BLaER1 treated with 17β-estradiol and CSF1 and Interleukin-3, amounts not matched to agents 10 nM and 100 nM (cell line): ENCODE measurements at regions not wholly inside any gene's neighbourhood (a gene's known extent, or its start where the extent isn't known, plus 50 kb on each side); places are given as distances from the start of the nearest gene placed in this dataset.
"Not testable (repeated sequence)": the region's sequence is repeated elsewhere in the genome, so short reads cannot be mapped to it uniquely, and the experiment has no call there.

Experiments
- H3K27ac ChIP-seq, 11 experiments: shearing (Covaris generic); formaldehyde crosslinking; 2 replicates each; pipeline ENCODE4 v1.8.1; 2022
- H3K27me3 ChIP-seq, 11 experiments: shearing (Covaris generic); formaldehyde crosslinking; 2 replicates each; pipeline ENCODE4 v1.8.1; 2022
- H3K36me3 ChIP-seq, 11 experiments: shearing (Covaris generic); formaldehyde crosslinking; 2 replicates each; pipeline ENCODE4 v1.8.1; 2022
- H3K4me1 ChIP-seq, 10 experiments: shearing (Covaris generic); formaldehyde crosslinking; 2 replicates each; pipeline ENCODE4 v1.8.1; 2022
- H3K4me2 ChIP-seq, 11 experiments: shearing (Covaris generic); formaldehyde crosslinking; 2 replicates each; pipeline ENCODE4 v1.8.1; 2022
- H3K4me3 ChIP-seq, 10 experiments: shearing (Covaris generic); formaldehyde crosslinking; 2 replicates each; pipeline ENCODE4 v1.8.1; 2022
- H3K9ac ChIP-seq, 11 experiments: shearing (Covaris generic); formaldehyde crosslinking; 2 replicates each; pipeline ENCODE4 v1.8.1; 2022
- H3K9me3 ChIP-seq, 11 experiments: shearing (Covaris generic); formaldehyde crosslinking; replicated peaks in 1 of 11; 2 replicates each; pipeline ENCODE4 v1.8.1; 2022
- H4K20me1 ChIP-seq, 11 experiments: shearing (Covaris generic); formaldehyde crosslinking; 2 replicates each; pipeline ENCODE4 v1.8.1; 2022
- Cebpa-rat ChIP-seq, 11 experiments: shearing (Covaris generic); IDR thresholded peaks; 2 replicates each; pipeline ENCODE4 v1.8.1; 2022

DNA sequence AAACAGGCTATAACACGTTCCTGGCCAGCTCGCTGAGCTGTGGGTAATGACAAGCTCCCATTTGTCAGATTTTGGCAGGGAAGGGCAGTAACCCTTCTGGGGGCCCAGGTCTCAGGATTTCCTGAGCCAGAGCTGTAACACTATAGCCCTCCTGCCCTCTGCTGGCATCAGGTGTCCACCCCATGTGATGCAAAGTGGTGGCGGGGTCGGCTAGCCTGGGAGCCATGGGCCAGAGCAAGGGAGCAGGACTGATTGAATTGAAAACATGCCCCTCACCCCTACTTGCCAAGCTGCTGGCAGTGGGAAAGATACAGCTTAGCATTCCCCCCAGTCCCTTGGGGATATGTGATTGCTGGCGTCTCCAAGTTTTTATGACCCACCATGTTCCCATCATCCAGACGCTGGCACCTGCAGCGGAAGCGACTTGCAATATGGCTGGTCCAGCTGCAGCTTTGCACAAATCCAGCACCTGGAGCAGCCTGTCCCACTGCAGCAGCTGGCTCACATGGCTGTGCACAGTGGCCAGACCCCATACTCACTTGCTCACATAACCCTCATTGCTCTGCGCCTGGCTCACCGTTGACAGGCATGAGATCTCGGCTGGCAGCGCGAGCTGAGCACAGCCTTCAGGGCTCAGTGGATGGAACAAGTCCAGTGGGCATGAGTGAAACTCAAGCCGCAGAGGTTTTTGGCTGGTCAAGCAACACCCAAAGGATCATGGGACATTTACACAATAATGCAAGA lies 1147.8 kb downstream of the JRKL start:
- Histone ChIP-seq H3K36me3 (no peaks in the 10 kb centered on the region), H3K4me3 (no peak overlapping the region), H3K27ac (no peak overlapping the region), H3K9ac (no peak overlapping the region), H3K4me1 (no peaks in the 10 kb centered on the region), H4K20me1 (no peaks in the 10 kb centered on the region), H3K27me3 (no peaks in the 10 kb centered on the region), H3K9me3 (peaks cover 0 to 11% (median 6%) of the 10 kb centered on the region in 11 experiments; a peak in 7 of 22 replicates), H3K4me2 (no peak overlapping the region)
- no peak for TF ChIP-seq Cebpa-rat (IDR thresholded peaks at IDR 0.05)

DNA sequence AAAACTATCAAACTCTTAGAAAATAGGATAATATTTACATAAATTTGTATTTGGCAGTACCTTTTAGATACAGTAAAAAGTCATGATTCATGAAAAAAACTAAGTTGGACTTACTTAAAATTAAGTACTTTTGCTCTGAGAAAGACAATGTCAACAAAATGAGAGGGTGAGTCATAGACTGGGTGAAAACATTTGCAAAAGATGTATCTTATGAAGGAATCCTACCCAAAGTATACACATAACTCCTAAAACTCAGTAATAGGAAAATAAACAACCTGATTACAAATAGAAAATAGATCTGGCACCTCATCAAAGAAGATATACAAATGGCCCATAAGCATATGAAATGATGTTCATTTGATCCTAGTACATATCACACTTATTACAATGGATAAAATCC lies 1154.6 kb downstream of the JRKL start:
- Histone ChIP-seq H3K27me3 (no peaks in the 10 kb centered on the region), H3K27ac (no peak overlapping the region), H3K9ac (no peak overlapping the region), H3K4me1 (no peaks in the 10 kb centered on the region), H3K36me3 (no peaks in the 10 kb centered on the region), H3K4me3 (no peak overlapping the region), H3K4me2 (no peak overlapping the region), H3K9me3 (no peaks in the 10 kb centered on the region), H4K20me1 (no peaks in the 10 kb centered on the region)
- no peak for TF ChIP-seq Cebpa-rat (IDR thresholded peaks at IDR 0.05)

DNA sequence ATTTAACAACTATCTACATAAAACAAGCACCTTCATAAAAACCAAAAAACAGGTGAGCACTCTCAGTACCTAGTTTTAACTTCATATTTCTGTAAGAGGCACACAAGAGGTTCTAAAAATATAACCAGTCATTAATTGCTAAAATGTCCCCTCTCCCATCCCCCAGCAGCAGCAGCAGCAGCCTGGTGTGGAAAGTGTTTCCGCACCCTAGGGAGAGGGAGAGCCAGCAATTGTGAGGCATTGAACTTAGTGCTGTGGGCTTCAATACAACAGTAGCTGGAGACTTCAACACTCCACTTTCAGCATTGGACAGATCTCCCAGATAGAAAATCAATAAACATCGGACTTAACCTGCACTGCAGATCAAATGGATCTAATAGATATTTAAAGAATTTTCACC lies 1158.5 kb downstream of the JRKL start:
- no peak overlapping the region for H3K9ac ChIP-seq
- no peaks in the 10 kb centered on the region for H3K36me3 ChIP-seq
- no peaks in the 10 kb centered on the region for H3K4me1 ChIP-seq
- H3K9me3 ChIP-seq: no peaks in the 10 kb centered on the region
- no peak overlapping the region for H3K27ac ChIP-seq
- H4K20me1 ChIP-seq: no peaks in the 10 kb centered on the region
- TF ChIP-seq Cebpa-rat (IDR thresholded peaks at IDR 0.05): no peak
- no peak overlapping the region for H3K4me2 ChIP-seq
- no peaks in the 10 kb centered on the region for H3K27me3 ChIP-seq
- H3K4me3 ChIP-seq: no peak overlapping the region

DNA sequence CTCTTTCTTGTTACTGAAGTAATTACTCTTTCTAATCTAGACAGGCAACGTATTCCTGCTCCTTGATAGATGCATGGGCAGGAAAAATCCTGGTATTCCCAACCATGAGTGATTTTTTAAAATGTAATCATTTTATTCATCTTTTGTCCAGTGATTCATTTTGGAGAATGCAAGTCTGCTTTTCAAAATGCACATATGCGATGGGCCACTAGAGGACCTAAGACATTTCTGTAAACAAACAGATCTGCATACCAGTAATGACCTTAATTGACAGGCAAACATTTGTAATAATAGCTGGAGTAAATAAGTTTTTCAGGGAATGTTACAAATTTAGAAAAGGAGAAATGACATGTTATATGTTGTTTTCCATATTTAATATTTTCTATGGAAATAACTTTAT lies 1167.6 kb downstream of the JRKL start:
- no peaks in the 10 kb centered on the region for H4K20me1 ChIP-seq
- no peaks in the 10 kb centered on the region for H3K9me3 ChIP-seq
- no peak overlapping the region for H3K9ac ChIP-seq
- H3K27me3 ChIP-seq: no peaks in the 10 kb centered on the region
- TF ChIP-seq Cebpa-rat (IDR thresholded peaks at IDR 0.05): no peak
- H3K4me3 ChIP-seq: no peak overlapping the region
- H3K36me3 ChIP-seq: no peaks in the 10 kb centered on the region
- H3K27ac ChIP-seq: no peak overlapping the region
- no peak overlapping the region for H3K4me2 ChIP-seq
- no peaks in the 10 kb centered on the region for H3K4me1 ChIP-seq

DNA sequence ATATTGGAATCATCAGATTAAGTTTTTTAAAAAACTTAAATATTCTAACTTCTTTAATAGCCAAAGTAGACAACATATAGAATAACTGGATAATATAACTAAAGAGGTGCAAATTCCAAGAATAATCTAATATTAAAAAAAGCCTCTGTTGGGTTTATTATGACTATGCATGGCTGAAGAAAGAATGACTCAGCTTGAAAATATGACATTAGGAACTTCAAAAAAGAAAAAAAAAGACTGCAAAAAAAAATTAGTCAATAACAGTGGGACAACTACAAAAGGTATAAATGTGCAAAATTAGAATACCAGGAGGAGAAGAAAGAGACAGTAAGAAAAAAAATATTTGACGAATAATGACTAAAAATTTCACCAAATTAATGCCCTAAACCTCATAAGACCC lies 1178.0 kb downstream of the JRKL start:
- H3K9me3 ChIP-seq: peaks cover 0 to 21% (median 11%) of the 10 kb centered on the region in 11 experiments; a peak in 13 of 22 replicates
- no peaks in the 10 kb centered on the region for H3K27me3 ChIP-seq
- H4K20me1 ChIP-seq: no peaks in the 10 kb centered on the region
- no peak for TF ChIP-seq Cebpa-rat (IDR thresholded peaks at IDR 0.05)
- H3K36me3 ChIP-seq: no peaks in the 10 kb centered on the region
- H3K27ac ChIP-seq: no peak overlapping the region
- H3K4me2 ChIP-seq: no peak overlapping the region
- H3K4me3 ChIP-seq: no peak overlapping the region
- H3K4me1 ChIP-seq: peaks cover 0 to 10% (median 0%) of the 10 kb centered on the region in 10 experiments; a peak in 5 of 20 replicates
- H3K9ac ChIP-seq: no peak overlapping the region

DNA sequence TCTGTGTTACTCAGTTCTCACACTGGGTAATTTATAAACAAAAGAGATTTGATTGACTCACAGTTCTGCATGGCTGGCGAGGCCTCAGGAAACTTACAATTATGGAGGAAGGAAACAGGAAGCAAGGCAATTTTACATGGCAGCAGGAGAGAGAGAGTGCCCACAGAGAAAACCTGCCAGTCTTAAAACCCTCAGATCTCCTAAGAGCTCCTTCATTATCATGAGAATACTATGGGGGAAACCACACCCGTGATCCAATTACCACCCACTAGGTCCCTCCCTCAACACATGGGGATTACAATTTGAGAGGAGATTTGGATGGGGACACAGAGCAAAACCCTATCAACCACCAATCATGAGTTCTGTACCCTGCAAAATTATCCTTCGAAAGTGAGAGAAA lies 1180.8 kb downstream of the JRKL start:
- Histone ChIP-seq H3K4me1 (peaks cover 0 to 14% (median 0%) of the 10 kb centered on the region in 10 experiments; a peak in 5 of 20 replicates), H3K9me3 (peaks cover 0 to 21% (median 11%) of the 10 kb centered on the region in 11 experiments; a peak in 13 of 22 replicates), H3K36me3 (no peaks in the 10 kb centered on the region), H3K9ac (no peak overlapping the region), H3K27me3 (no peaks in the 10 kb centered on the region), H3K4me3 (no peak overlapping the region), H3K27ac (no peak overlapping the region), H3K4me2 (peak overlapping the region in 7 of 11 experiments; percentile 8 to 36 (median 20); a peak in 7 of 22 replicates), H4K20me1 (no peaks in the 10 kb centered on the region)
- TF ChIP-seq Cebpa-rat (IDR thresholded peaks at IDR 0.05): no peak

DNA sequence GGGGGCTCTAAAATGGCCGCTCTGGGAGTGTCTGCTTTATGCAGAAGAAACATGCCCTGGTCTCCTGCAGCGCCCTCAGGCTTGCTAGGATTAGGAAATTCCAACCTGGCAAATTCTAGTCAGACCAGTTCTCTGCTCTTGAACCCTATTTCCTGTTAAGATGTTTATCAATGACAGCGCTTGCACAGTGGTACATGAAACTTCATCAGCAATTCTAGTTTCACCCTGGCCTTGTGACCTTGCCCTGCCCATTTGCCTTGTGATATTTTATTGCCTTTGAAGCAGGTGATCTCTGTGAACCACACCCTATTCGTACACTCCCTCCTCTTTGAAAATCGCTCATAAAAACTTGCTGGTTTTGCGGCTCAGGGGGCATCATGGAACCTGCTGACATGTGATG lies 1184.0 kb downstream of the JRKL start:
- H3K27me3 ChIP-seq, H3K9ac ChIP-seq, H3K27ac ChIP-seq, H4K20me1 ChIP-seq, H3K4me3 ChIP-seq, H3K36me3 ChIP-seq, H3K4me2 ChIP-seq: not testable (repeated sequence)
- peaks cover 0 to 14% (median 0%) of the 10 kb centered on the region in 10 experiments; a peak in 5 of 20 replicates for H3K4me1 ChIP-seq
- peaks cover 0 to 19% (median 10%) of the 10 kb centered on the region in 11 experiments; a peak in 13 of 22 replicates for H3K9me3 ChIP-seq

DNA sequence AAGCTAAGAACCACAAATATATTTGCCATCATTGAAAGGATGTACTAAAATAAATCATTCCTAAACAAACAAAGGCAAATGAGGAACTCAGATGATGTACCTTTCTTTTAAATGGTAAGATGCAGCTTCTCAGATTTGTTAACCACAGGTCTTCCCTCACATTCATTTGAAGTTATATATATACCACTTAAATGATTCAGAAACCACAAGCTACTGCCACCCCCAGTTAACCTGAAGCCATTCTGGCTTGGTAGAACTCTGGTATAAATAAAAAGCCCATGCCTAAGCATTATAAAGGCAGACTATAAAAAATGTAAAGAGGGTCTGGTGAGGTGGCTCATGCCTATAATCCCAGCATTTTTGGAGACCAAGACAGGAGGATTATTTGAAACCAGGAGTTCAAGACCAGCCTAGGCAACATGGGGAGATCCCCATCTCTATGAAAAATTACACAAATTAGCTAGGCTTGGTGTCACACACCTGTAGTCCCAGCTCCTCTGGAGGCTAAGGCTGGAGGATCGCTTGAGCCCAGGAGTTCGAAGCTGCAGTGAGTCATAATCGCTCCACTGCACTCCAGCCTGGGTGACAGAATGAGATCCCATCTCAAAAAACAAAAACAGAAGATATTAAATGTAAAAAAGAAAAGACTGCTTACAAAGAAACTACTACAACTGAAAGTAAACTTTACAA lies 1185.3 kb downstream of the JRKL start:
- Histone ChIP-seq H3K27me3 (no peaks in the 10 kb centered on the region), H3K4me2 (no peak overlapping the region; a peak in 1 of 22 replicates), H4K20me1 (no peaks in the 10 kb centered on the region), H3K4me3 (no peak overlapping the region), H3K27ac (no peak overlapping the region), H3K9ac (no peak overlapping the region), H3K36me3 (no peaks in the 10 kb centered on the region), H3K9me3 (0 out of 22 replicates have a peak, but pooled peaks cover 0 to 7% (median 0%) of the 10 kb centered on the region in 11 experiments), H3K4me1 (peaks cover 0 to 13% (median 0%) of the 10 kb centered on the region in 10 experiments; a peak in 5 of 20 replicates)
- TF ChIP-seq Cebpa-rat (IDR thresholded peaks at IDR 0.05): no peak

DNA sequence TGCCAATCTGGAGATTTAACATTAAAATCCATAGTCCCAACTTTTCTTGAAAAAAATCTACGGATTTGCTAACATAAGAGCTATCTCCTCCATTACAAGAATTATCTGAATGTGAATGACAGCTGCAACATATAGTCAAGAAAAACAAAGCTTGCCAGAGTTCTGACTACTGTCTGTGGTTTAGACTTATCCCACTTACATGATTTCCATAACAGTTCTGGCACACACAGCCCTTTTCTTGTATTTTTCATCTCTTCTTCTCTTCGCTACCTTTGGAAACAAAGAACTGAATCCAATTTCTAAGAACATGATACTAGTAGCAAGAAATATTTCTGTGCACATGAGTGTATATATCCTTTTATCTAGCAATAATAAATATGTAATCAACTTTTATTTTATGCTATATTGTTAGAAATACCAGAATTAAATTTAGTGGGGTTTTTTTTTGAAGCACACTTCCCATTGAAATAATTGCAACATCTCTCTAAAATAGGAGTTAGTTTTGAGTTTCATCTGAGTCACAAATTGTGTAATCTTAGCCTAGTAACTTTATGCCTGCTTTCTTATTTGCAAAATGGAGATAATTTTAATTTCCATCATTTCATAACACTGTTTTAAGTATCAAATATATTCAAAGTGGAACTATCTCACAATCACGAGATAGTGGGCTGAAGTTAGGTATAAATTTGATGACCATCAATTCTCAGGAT lies 1217.6 kb downstream of the JRKL start:
- H3K4me1 ChIP-seq: no peaks in the 10 kb centered on the region
- no peak overlapping the region for H3K27ac ChIP-seq
- no peaks in the 10 kb centered on the region for H3K27me3 ChIP-seq
- H3K9ac ChIP-seq: no peak overlapping the region
- no peak overlapping the region for H3K4me2 ChIP-seq
- no peak for TF ChIP-seq Cebpa-rat (IDR thresholded peaks at IDR 0.05)
- H3K9me3 ChIP-seq: peaks cover 0 to 17% (median 8%) of the 10 kb centered on the region in 11 experiments; a peak in 9 of 22 replicates
- no peak overlapping the region for H3K4me3 ChIP-seq
- H4K20me1 ChIP-seq: no peaks in the 10 kb centered on the region
- no peaks in the 10 kb centered on the region for H3K36me3 ChIP-seq
